NOMO-1 treated with DMSO at 0.1 percent for 48 hours (cell line): ENCODE measurements at regions not wholly inside any gene's neighbourhood (a gene's known extent, or its start where the extent isn't known, plus 50 kb on each side); places are given as distances from the start of the nearest gene placed in this dataset.
"Not testable (repeated sequence)": the region's sequence is repeated elsewhere in the genome, so short reads cannot be mapped to it uniquely, and the experiment has no call there.

Experiments
- DNase-seq: peaks from one replicate; lab custom pipeline; 2025; ENCODE audit not compliant: unreplicated experiment; lab: John Stamatoyannopoulos, UW

DNA sequence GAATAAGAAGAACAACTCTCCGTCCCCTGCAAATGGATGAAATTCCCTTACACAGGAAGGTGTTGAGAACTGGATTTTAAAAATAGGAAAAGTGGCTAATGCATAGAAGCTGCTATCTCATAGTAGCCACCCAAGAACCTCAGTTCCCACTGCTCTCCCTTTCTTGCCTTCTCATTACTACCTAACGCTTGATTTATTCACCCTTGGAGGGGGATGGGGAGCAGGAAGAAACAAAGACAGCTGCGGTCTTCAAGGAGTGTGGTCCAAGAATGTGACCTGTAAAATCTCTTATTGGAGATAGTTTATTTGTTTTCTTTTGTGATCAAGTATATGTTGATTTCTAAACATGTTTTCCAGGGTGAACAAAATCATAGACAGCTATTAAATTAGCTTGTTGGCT is 274.1 kb upstream of the CTNNB1 start:
- DNase-seq, result no peak

DNA sequence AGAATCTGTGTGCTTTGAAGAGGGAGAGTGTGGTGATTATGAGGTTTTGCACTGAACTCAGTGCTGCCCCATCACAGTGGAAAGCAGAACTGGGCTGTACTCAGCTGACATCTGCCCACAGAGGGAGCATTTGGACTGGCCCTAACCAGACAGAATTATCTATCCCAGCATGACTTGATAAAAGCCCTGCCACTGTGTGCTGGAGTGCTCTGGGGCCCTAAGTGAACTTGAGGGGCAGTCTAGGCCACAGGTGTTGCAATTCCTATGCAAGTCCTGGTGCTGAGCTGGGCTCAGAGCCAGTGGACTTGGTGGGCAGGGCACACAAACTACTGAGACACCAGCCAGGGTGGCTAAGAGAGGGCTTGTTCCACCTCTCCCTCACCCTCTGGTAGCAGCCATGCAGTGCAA is 269.2 kb upstream of the CTNNB1 start:
- DNase-seq, result peak; percentile 65

DNA sequence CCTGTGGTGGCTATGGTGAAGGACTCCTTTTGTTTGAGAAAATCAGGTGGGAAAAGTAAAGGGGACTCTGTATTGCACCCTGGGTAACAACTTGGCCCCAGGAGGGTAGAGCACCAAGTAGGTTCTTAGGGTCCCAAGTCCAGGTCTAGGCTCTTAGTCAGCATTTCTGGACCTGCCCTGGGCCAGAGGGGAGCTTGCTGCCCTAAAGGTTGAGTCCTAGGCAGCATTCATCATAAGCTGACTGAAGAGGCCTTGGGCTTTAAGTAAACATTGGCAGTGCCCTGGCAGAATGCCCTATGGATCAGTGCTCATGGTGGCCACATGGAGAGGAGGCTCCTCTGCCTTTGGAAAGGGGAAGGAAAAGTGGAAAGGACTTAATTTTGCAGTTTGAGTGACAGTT is 268.5 kb upstream of the CTNNB1 start:
- DNase-seq, result no peak

- no peak for DNase-seq
Observed at GRCh38 chr3:40938591-40938990, 260.7 kb upstream of the CTNNB1 start.

GRCh38 chr3:40939030-40939740 is 260.1 kb upstream of the CTNNB1 start:
- DNase-seq, result no peak

DNA sequence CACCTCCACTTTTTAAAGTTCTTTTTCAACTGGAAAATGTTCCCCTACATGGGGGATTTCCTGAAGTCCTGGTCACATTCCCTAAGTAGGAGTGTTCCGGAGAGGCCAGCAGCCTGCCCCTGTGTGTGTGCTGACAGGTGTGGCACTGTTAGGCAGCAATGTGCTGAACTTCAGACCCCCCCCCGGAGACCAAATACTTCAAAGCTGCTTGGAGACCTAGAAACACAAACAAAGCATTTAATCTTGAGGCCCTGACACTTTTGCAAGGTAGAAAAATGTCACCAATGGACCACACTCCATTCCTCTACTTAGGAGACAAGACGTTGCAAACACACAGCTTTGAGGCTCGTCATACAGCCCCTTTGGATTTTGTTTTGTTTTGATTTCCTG is 259.6 kb upstream of the CTNNB1 start:
- DNase-seq, result no peak

DNA sequence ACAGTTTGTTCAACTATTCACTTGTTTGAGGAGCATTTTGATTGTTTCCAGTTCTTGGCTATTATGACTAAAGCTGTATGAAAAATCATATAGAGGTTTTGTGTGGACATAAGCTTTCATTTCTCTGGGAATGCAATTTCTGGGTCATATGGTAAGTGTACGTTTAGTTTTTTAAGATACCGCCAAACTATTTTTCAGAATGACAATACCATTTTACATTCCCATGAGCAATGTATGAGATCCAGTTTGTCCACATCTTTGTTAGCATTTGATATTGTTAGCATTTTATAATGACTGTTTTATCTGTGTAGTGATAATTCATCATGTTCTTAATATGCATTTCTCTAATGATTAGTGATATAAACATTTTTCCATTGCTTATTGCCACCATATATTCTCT is 258.7 kb upstream of the CTNNB1 start:
- no peak for DNase-seq

- not testable (repeated sequence) for DNase-seq
Observed at GRCh38 chr3:40947022-40947421, 252.3 kb upstream of the CTNNB1 start.

DNA sequence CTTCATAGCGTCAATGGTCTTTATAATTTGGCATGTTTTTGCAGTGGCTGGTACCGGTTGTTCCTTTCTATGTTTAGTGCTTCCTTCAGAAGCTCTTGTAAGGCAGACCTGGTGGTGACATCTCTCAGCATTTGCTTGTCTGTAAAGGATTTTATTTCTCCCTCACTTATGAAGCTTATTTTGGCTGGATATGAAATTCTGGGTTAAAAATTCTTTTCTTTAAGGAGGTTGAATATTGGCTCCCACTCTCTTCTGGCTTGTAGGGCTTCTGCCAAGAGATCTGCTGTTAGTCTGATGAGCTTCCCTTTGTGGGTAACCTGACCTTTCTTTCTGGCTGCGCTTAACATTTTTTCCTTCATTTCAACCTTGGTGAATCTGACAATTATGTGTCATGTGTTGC is 250.0 kb upstream of the CTNNB1 start:
- not testable (repeated sequence) for DNase-seq

GRCh38 chr3:40951636-40952035 is 247.7 kb upstream of the CTNNB1 start:
- DNase-seq, result no peak

DNA sequence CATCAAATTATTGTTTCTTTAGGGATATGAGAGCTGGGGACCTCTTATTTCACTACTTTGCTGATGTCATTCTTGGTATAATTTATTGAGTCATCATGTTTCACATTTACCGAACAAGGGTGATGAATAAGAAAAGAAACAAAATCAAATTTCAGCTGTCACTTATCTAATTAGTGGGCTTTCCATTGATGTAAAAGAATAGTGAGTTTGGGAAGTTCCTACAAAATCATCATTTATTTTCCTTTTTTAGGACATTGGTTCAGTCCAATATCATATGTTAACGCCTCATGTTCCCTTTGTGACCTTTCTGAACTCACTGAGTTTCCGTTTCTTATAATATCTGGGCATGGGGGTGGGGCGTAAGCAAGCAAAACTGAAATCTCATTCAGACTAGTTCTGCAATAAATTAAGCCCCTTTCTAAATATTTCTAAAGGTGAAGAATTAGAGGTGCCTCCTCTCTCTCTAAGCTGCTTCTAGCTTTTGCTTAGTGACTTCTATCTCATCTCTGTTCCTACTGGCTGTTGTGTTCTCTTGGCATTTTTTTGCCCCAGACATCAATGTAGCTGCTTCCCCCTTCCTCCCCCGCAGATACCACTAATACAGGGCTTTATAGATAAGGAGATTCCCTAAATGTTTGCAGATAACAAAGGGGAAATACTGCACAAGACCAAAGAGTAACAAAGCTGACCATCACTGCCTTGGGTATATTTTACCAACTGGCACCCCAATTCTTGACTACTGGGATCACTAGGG is 238.0 kb upstream of the CTNNB1 start:
- DNase-seq, result peak; percentile 12

GRCh38 chr3:40962721-40963120 is 236.6 kb upstream of the CTNNB1 start:
- no peak for DNase-seq

DNA sequence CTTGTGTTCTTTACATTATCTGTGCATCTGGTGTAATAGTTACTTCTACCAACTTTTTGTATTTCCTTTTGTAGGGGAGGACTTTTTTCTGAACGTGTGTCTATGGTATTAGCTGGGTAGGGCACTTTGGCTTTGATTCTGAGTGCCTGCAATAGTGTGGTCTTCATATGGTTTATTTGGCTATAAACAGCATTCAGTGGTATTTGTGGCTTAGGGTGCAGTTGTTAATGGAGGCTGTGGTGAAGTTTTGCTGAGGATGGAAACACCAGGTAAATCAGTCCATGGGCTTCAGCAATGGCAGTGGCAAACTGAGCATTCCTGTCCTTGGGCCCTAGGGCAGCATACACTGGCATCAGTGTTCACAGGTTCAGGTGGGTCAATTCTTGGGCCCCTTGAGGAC is 230.6 kb upstream of the CTNNB1 start:
- DNase-seq, result no peak

DNA sequence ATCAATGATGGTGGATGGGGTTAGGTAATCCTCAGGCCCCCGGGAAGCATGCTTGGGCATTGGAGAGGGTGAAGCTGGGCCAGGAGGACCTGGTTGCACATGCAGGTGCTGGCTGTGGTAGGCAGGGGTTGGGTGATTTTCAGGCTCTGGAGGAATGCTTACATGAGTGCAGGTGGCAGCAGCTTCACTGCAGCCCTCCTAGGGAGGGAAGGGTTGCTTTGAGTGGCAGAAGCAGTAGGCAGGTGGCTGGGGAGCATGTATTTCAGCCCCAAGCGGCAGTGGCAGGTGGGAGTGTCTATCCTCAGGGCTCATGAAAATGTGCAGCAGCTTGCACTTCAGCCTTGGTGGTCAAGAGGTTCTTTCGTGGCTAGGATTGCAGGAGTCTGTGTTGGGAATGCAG is 230.0 kb upstream of the CTNNB1 start:
- no peak for DNase-seq

DNA sequence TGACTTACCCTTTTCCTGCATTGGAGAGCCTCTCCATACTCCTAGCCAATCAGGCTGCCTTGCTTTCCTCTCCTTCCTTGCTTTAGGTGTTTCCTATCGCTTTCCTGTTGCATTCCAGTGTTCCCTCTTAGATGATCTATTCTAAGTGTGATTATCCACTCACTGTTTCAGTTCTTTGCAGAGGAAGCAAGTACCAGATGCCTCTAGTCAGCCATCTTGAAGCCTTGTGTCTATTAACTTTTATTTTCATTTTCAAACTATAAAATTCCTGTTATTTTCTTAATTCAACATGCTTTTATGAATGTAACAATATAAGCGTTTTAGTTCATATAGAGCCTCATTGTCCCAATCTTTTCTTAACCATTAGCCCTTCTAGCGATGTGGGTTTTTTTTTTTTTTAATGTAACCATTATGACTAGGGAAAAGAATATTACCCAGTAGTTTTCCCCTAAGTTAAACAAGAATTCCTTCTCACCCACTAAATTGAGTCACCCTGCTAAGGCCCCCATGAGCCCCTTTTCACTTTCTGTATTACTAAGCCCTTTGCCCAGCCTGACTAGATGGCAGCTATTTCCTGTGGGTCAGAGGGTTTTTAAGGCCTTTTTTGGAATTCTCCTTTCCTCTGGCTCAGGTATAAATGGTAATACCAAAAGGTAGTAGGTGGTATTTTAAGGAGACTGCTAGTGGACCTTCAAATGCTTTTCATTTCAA is 229.4 kb upstream of the CTNNB1 start:
- DNase-seq, result no peak

DNA sequence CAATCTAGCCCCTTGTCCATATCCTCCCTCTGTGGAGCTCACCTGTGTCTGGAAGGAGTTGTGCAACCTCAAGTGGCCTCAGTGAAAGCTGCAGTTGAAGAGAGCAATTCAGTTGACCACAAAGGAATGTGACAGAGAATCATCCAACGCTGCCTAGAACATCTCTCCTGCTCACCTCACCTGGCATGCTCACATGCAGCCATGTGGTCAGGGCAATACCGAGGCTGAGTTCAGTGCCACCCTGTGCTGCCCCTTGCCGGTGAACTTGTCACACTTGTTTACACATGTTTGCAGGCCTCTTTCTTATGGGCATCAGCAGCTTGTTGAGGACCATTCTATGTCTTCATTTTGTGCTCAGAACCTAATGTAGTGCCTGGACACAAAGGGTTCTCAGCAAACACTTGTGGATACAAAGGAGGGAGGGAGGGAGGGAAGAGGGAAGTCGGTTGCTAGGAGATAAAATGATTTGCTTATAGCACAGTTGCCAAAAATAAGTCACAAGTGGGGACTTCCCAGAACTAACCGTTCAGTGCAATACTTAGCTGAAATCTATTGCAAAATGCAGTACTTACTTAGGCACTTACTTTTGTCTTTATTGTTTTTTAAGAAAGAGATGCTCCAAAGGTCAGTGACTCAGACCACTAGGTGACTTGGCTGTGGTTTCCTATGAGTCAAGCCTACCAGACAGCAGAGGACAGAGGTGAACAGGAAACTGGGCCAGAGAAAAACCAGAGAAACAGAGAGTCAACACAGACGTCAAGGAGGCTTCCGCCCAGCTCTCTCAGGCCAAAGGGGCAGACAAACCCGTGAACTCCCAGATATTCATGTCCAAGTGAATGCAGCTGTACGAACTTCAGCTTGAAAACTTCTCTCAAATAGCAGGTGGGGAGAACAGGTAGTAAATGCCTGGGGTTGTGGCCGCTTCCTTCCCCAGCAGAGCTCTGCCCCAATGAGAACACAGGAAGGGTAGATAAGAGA is 227.8 kb upstream of the CTNNB1 start:
- peak; percentile 100 for DNase-seq

DNA sequence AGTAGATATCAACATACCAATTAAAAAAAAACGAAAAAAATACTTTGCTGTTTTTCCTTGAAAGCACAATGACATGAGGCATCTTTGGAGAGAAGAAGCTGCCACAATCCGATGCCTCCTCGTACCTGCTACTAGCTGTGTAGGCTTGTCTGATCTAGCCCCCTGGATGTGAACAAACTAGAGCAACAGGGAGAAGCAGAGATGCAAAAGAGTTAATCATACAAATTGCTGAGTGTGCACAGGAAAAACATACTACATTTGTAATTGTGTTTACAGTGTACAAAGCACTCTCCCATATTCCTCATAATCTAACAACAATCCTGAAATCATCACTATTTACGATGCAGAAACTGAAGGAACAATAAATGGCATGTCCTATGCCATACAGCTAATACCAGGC is 227.0 kb upstream of the CTNNB1 start:
- DNase-seq, result no peak

GRCh38 chr3:40973141-40973540 is 226.2 kb upstream of the CTNNB1 start:
- no peak for DNase-seq

- DNase-seq, result no peak
Observed at GRCh38 chr3:40975711-40976121, 223.6 kb upstream of the CTNNB1 start.

DNA sequence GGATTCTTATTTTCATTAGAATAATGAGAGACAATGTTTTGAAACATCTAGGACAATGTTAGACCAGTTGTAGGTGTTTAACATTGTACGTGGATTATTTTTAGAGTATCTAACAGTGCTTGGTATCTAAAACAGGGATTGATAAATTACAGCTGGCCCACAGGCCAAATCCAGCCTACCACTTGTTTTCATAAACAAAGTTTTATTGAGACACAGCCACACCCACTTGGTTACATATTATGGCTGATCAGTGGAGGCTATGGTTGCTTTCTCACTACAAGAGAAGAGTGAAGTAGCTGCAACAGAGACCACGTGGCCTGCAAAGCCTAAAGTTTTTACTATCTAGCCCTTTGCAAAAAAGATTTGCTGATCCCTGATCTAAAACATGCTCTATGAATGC is 223.1 kb upstream of the CTNNB1 start:
- no peak for DNase-seq

GRCh38 chr3:40978442-40978841 is 220.9 kb upstream of the CTNNB1 start:
- no peak for DNase-seq
